Natural killer cell treated with Interleukin-12 subunit alpha and Interleukin-12 subunit beta and Interleukin-15 and Interleukin-18, amount 100 ng/mL, for 72 hours (primary cell): ENCODE measurements at regions not wholly inside any gene's neighbourhood (a gene's known extent, or its start where the extent isn't known, plus 50 kb on each side); places are given as distances from the start of the nearest gene placed in this dataset.

Experiments
- ATAC-seq, 2 donors: fragments of 150-1000 bp; cut with Tn5 transposase in 1 of 2; sonication (Bioruptor Pico), chemical (Tn5 transposase) in 1 of 2; 2 replicates each; pipeline ENCODE4 v1.10.0; 2021
- DNase-seq: peaks from one replicate; pipeline ENCODE4 v3.0.0; 2022; ENCODE audit warnings: low spot score
- H3K27ac Mint-ChIP-seq, 2 donors: 1 replicate in 1 of 2; 2 replicates in 1 of 2; pipeline ENCODE4 v1.8.0; 2022; ENCODE audit warnings: mixed read lengths in 2 of 2, mild to moderate bottlenecking in 1 of 2, moderate library complexity in 1 of 2
- H3K27me3 Mint-ChIP-seq, 2 donors: 1 replicate in 1 of 2; 2 replicates in 1 of 2; pipeline ENCODE4 v1.8.0; 2022; ENCODE audit warnings: mixed read lengths in 2 of 2
- H3K36me3 Mint-ChIP-seq: one replicate; pipeline ENCODE4 v1.8.0; 2022; ENCODE audit warnings: mixed read lengths
- H3K4me1 Mint-ChIP-seq, 2 donors: 1 replicate in 1 of 2; 2 replicates in 1 of 2; pipeline ENCODE4 v1.8.0; 2022; ENCODE audit warnings: low read depth in 2 of 2, mixed read lengths in 2 of 2, mild to moderate bottlenecking in 1 of 2
- H3K4me3 Mint-ChIP-seq: one replicate; pipeline ENCODE4 v1.8.0; 2022; ENCODE audit warnings: mixed read lengths
- H3K9me3 Mint-ChIP-seq: 2 replicates; pipeline ENCODE4 v1.8.0; 2022; ENCODE audit warnings: mixed read lengths

DNA sequence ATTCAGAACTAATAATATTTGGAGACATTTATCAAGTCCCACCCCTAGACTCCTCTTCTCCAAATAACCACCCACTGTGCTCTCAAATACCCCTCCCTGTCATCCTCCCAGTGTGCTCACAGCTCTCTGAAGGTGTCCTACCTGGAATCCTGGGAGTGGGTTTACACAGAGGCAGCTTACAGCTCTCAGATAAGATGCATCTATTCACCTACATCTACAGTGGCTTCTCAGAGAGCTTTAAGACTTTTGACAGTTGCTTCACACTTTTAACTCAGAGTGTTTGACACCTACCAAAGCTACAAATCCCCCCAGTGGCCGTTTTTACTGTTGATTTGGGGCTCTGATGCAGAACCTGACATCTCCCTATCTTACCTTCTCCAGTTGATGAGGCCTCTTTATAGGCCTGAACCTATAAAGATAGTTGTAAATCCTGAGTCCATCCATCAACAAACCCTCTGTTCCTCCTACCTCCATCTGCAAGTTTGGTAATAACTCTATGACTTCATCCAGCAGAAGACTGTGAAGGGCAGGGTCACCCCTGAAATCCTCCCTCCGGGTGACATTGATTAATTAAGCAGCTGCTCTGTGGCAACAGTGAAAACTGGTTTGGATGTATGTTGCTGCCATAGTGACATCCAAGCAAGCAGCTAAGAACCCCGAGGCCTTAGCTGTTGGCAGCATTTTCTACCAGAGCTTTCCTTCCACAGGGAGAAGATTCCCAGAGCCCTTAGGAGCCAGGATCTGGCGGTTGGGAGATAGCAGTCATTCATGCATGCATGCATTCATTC lies 226.1 kb upstream of the RREB1 start:
- DNase-seq (no peak), ATAC-seq (no peak)
- Mint-ChIP-seq H3K4me3 (no peak overlapping the region), H3K27ac (no peak overlapping the region), H3K4me1 (no peaks in the 10 kb centered on the region), H3K36me3 (no peaks in the 10 kb centered on the region), H3K9me3 (no peaks in the 10 kb centered on the region), H3K27me3 (peaks cover 0 to 6% of the 10 kb centered on the region in 2 donors)

DNA sequence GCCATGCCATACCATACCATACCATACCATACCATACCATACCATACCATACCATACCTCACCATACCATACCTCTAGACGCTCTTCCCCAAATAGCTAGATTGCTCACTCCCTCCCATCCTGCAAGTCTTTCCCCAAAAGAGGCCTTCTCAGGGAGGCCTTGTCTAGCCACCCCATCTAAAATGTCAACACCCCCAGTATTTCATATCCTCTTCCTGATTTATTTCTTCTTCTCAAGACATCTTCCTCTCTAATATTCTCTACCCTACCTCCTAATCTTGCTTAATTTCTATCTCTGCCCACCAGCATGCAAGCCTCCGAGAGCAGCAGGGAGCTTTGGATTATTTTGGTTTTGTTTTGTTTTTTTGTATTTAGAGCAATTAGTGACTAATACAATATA lies 225.2 kb upstream of the RREB1 start:
- Mint-ChIP-seq H3K9me3 (no peaks in the 10 kb centered on the region), H3K36me3 (no peaks in the 10 kb centered on the region), H3K27me3 (no peaks in the 10 kb centered on the region), H3K27ac (no peak overlapping the region), H3K4me3 (no peak overlapping the region), H3K4me1 (no peaks in the 10 kb centered on the region)
- DNase-seq (no peak), ATAC-seq (no peak)

- H3K9me3 Mint-ChIP-seq, result no peaks in the 10 kb centered on the region
- ATAC-seq, result no peak
- H3K4me3 Mint-ChIP-seq, result no peak overlapping the region
- no peak for DNase-seq
- H3K36me3 Mint-ChIP-seq, result no peaks in the 10 kb centered on the region
- no peaks in the 10 kb centered on the region for H3K4me1 Mint-ChIP-seq
- no peak overlapping the region for H3K27ac Mint-ChIP-seq
- no peaks in the 10 kb centered on the region for H3K27me3 Mint-ChIP-seq
These were observed 224.8 kb upstream of the RREB1 start for GRCh38 chr6:6883011-6883410.

GRCh38 chr6:6884193-6884627 lies 223.6 kb upstream of the RREB1 start:
- ATAC-seq (no peak), DNase-seq (no peak)
- Mint-ChIP-seq H3K27me3 (no peaks in the 10 kb centered on the region), H3K36me3 (no peaks in the 10 kb centered on the region), H3K4me1 (no peaks in the 10 kb centered on the region), H3K27ac (no peak overlapping the region), H3K9me3 (no peaks in the 10 kb centered on the region), H3K4me3 (no peak overlapping the region)

DNA sequence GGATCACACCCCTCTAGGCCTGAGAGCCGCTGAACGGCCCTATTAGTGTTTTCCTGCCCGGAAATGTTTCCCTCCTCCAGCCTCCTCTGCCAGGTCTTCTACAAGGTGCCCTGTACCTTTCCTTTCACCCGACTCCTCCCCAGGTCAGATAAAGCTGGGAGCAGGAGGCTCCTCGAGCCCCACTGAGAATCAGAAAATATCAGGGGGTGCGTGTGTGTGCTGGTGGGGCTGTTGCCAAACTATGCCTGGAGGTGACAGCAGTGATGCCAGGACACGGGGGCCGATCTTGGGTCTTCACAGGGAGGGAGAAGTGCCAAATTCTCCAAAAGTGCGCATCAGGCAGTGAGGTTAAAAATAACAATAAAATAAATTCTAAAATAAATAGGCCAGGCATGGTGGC lies 222.8 kb upstream of the RREB1 start:
- Mint-ChIP-seq H3K4me1 (no peaks in the 10 kb centered on the region), H3K27ac (no peak overlapping the region), H3K27me3 (no peaks in the 10 kb centered on the region), H3K4me3 (no peak overlapping the region), H3K9me3 (no peaks in the 10 kb centered on the region), H3K36me3 (no peaks in the 10 kb centered on the region)
- ATAC-seq (no peak), DNase-seq (no peak)

- Mint-ChIP-seq H3K27me3 (no peaks in the 10 kb centered on the region), H3K4me1 (no peaks in the 10 kb centered on the region), H3K4me3 (no peak overlapping the region), H3K36me3 (no peaks in the 10 kb centered on the region), H3K27ac (no peak overlapping the region), H3K9me3 (no peaks in the 10 kb centered on the region)
- DNase-seq (no peak), ATAC-seq (peak; percentile 5 to 46)
These were observed 222.1 kb upstream of the RREB1 start for GRCh38 chr6:6885521-6886170.

- Mint-ChIP-seq H3K9me3 (no peaks in the 10 kb centered on the region), H3K27ac (no peak overlapping the region), H3K27me3 (no peaks in the 10 kb centered on the region), H3K4me3 (no peak overlapping the region), H3K36me3 (no peaks in the 10 kb centered on the region), H3K4me1 (no peaks in the 10 kb centered on the region)
- DNase-seq (no peak), ATAC-seq (peak in 1 of 2 donors; percentile 12)
These were observed 221.4 kb upstream of the RREB1 start for GRCh38 chr6:6886171-6886885.

- H3K27me3 Mint-ChIP-seq, result no peaks in the 10 kb centered on the region
- peak in 1 of 2 donors; percentile 40 for ATAC-seq
- no peak overlapping the region for H3K4me3 Mint-ChIP-seq
- H3K27ac Mint-ChIP-seq, result no peak overlapping the region
- no peaks in the 10 kb centered on the region for H3K9me3 Mint-ChIP-seq
- DNase-seq, result no peak
- no peaks in the 10 kb centered on the region for H3K36me3 Mint-ChIP-seq
- H3K4me1 Mint-ChIP-seq, result no peaks in the 10 kb centered on the region
These were observed 220.9 kb upstream of the RREB1 start for GRCh38 chr6:6886886-6887285.

GRCh38 chr6:6889601-6890000 lies 218.2 kb upstream of the RREB1 start:
- Mint-ChIP-seq H3K4me1 (peaks cover 0 to 2% of the 10 kb centered on the region in 2 donors), H3K4me3 (no peak overlapping the region), H3K27ac (no peak overlapping the region), H3K36me3 (no peaks in the 10 kb centered on the region), H3K27me3 (peaks cover 0 to 5% of the 10 kb centered on the region in 2 donors), H3K9me3 (no peaks in the 10 kb centered on the region)
- no peak for DNase-seq
- no peak for ATAC-seq

DNA sequence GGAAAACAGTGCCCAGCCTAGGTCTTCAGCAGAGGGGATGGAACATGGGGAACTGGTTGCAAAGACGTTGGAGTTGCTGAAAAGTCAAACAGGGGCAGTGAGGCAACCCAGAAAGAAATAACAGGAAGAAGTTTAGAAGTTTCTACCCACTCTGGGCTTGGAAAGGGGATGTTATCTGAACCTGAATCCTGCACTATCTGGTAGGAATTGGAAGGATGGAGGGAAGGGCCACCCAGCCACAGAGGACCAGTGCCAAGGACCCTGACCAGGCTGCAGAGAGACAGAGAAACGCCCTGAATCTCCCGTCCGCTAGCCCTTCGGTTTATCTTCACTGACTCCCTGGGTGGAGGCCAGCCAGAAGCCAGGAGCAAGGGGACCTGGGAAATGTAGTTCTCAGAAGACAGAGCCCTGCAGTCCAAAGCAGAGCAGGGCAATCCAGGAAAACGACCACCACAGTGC lies 217.3 kb upstream of the RREB1 start:
- Mint-ChIP-seq H3K9me3 (no peaks in the 10 kb centered on the region), H3K27ac (no peak overlapping the region), H3K4me3 (no peak overlapping the region), H3K36me3 (no peaks in the 10 kb centered on the region), H3K27me3 (peaks cover 0 to 5% of the 10 kb centered on the region in 2 donors), H3K4me1 (peaks cover 0 to 2% of the 10 kb centered on the region in 2 donors)
- ATAC-seq (no peak), DNase-seq (no peak)

DNA sequence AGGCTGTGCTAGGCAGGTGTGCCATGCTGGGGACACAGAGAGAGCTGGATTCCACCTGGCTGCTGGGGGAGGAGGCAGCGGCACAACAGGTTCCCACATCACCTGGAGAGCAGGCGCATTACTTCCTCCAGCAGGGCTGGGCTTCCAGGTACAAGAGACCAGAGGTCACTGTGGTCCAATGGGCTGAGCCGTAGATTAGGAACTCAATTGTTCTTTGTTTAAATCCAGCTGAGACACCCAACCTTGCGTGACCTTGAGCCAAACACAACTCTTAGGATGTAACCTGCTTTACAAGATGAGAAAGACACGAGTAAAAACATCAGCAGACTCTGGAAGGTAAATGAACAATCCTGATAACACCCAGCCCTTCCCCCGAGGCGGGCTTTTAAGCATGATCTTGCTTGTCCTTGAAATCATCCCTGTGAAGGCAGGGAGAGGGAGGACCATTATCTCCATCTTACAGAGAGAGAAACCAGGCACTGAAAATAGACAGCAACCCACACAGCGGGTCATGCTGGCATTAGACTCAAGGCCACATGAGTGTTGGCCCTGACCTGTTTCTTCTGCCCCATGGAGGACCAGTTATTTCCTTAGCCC lies 216.5 kb upstream of the RREB1 start:
- no peak for DNase-seq
- H3K4me1 Mint-ChIP-seq, result peaks cover 0 to 2% of the 10 kb centered on the region in 2 donors
- no peaks in the 10 kb centered on the region for H3K9me3 Mint-ChIP-seq
- H3K4me3 Mint-ChIP-seq, result no peak overlapping the region
- no peak overlapping the region for H3K27ac Mint-ChIP-seq
- no peaks in the 10 kb centered on the region for H3K36me3 Mint-ChIP-seq
- no peak for ATAC-seq
- H3K27me3 Mint-ChIP-seq, result peaks cover 4 to 11% of the 10 kb centered on the region in 2 donors

GRCh38 chr6:6891949-6892461 lies 215.8 kb upstream of the RREB1 start:
- no peak overlapping the region for H3K27ac Mint-ChIP-seq

GRCh38 chr6:6892744-6893583 lies 214.8 kb upstream of the RREB1 start:
- DNase-seq, result no peak
- Mint-ChIP-seq H3K36me3 (no peaks in the 10 kb centered on the region), H3K4me1 (peaks cover 0 to 2% of the 10 kb centered on the region in 2 donors), H3K27me3 (peaks cover 4 to 11% of the 10 kb centered on the region in 2 donors), H3K9me3 (no peaks in the 10 kb centered on the region), H3K27ac (no peak overlapping the region), H3K4me3 (no peak overlapping the region)
- ATAC-seq, result peak in 1 of 2 donors; percentile 7

More at GRCh38 chr6:6891949-6892461, 215.8 kb upstream of the RREB1 start:
- DNase-seq (no peak), ATAC-seq (peak in 1 of 2 donors; percentile 33)
- H3K27me3 Mint-ChIP-seq, result peaks cover 4 to 11% of the 10 kb centered on the region in 2 donors
- no peaks in the 10 kb centered on the region for H3K9me3 Mint-ChIP-seq
- H3K4me3 Mint-ChIP-seq, result no peak overlapping the region
- no peaks in the 10 kb centered on the region for H3K36me3 Mint-ChIP-seq
- H3K4me1 Mint-ChIP-seq, result peaks cover 0 to 2% of the 10 kb centered on the region in 2 donors
